HEK293 (cell line): ENCODE measurements at regions not wholly inside any gene's neighbourhood (a gene's known extent, or its start where the extent isn't known, plus 50 kb on each side); places are given as distances from the start of the nearest gene placed in this dataset.

Source experiments
- CTCF ChIA-PET: fragments of 350-600 bp; formaldehyde crosslinking; extraction: SDS; loops from one replicate; lab custom pipeline; 2021; ENCODE audit warnings: antibody characterized with exemption; lab: Yijun Ruan, JAX
- POLR2A ChIA-PET: fragments of 300-600 bp; formaldehyde crosslinking; extraction: SDS; loops from one replicate; lab custom pipeline; 2020; ENCODE audit warnings: antibody characterized with exemption, inconsistent platforms; lab: Yijun Ruan, JAX
- H3K27ac ChIP-seq: fragments of 200-500 bp; sonication (Bioruptor generic); 2 replicates; pipeline ENCODE4 v1.5.1; 2014; ENCODE audit warnings: low read depth, low read length, control low read depth, inconsistent platforms; ENCODE audit errors: extremely low read depth
- H3K36me3 ChIP-seq, 2 experiments: fragments of 200-500 bp in 1 of 2; sonication (Bioruptor generic) in 1 of 2; 1 replicate in 1 of 2; 2 replicates in 1 of 2; pipeline ENCODE4 v1.5.1; 2014 to 2017; ENCODE audit warnings: inconsistent platforms in 2 of 2, low read length in 2 of 2; ENCODE audit not compliant: control insufficient read depth in 2 of 2, insufficient read depth in 1 of 2
- H3K4me1 ChIP-seq: fragments of 200-500 bp; sonication (Bioruptor generic); 2 replicates; pipeline ENCODE4 v1.5.1; 2014; ENCODE audit warnings: mild to moderate bottlenecking, low read length, inconsistent platforms; ENCODE audit not compliant: control insufficient read depth, insufficient read depth
- H3K4me3 ChIP-seq: 2 replicates; pipeline ENCODE4 v1.5.1; 2011; ENCODE audit warnings: low read depth, mild to moderate bottlenecking, control low read depth, low read length, moderate library complexity
- H3K9me3 ChIP-seq: fragments of 200-500 bp; sonication (Bioruptor generic); 2 replicates; pipeline ENCODE4 v1.5.1; 2014; ENCODE audit warnings: low read depth, low read length, inconsistent platforms; ENCODE audit not compliant: control insufficient read depth, insufficient read depth
- HOXD13 ChIP-seq: sonication (generic); formaldehyde crosslinking; IDR thresholded peaks from 2 replicates; pipeline ENCODE4 v1.8.0; 2022; ENCODE audit warnings: missing genetic modification reagents, borderline replicate concordance
- KLF8 ChIP-seq: fragments of 450-650 bp; formaldehyde crosslinking; IDR thresholded peaks from 2 replicates; pipeline ENCODE4 v1.5.1; 2016; ENCODE audit warnings: missing biosample characterization, missing genetic modification characterization
- MYNN ChIP-seq: fragments of 450-650 bp; formaldehyde crosslinking; IDR thresholded peaks from 2 replicates; pipeline ENCODE4 v1.5.1; 2016; ENCODE audit warnings: missing biosample characterization, missing genetic modification characterization, borderline replicate concordance
- ZBTB17 ChIP-seq: fragments of 450-650 bp; formaldehyde crosslinking; IDR thresholded peaks from 2 replicates; pipeline ENCODE4 v1.5.1; 2016; ENCODE audit warnings: missing biosample characterization, missing genetic modification characterization
- ZBTB20 ChIP-seq: fragments of 450-650 bp; formaldehyde crosslinking; IDR thresholded peaks from 2 replicates; pipeline ENCODE4 v1.5.1; 2016; ENCODE audit warnings: missing biosample characterization, missing genetic modification characterization
- ZFP37 ChIP-seq: fragments of 450-650 bp; formaldehyde crosslinking; IDR thresholded peaks from 2 replicates; pipeline ENCODE4 v1.5.1; 2016; ENCODE audit warnings: missing biosample characterization, missing genetic modification characterization
- ZIC2 ChIP-seq: fragments of 450-650 bp; formaldehyde crosslinking; IDR thresholded peaks from 2 replicates; pipeline ENCODE4 v1.5.1; 2016; ENCODE audit warnings: missing biosample characterization, missing genetic modification characterization
- ZNF10 ChIP-seq: fragments of 450-650 bp; formaldehyde crosslinking; IDR thresholded peaks from 2 replicates; pipeline ENCODE4 v1.5.1; 2017; ENCODE audit warnings: missing biosample characterization, missing genetic modification characterization
- ZNF112 ChIP-seq: fragments of 450-650 bp; formaldehyde crosslinking; IDR thresholded peaks from 2 replicates; pipeline ENCODE4 v1.5.0; 2017; ENCODE audit warnings: missing biosample characterization, missing genetic modification characterization
- ZNF140 ChIP-seq: fragments of 450-650 bp; formaldehyde crosslinking; IDR thresholded peaks from 2 replicates; pipeline ENCODE4 v1.5.1; 2016; ENCODE audit warnings: missing biosample characterization, missing genetic modification characterization
- ZNF146 ChIP-seq: fragments of 450-650 bp; formaldehyde crosslinking; IDR thresholded peaks from 2 replicates; pipeline ENCODE4 v1.5.1; 2016; ENCODE audit warnings: missing biosample characterization, missing genetic modification characterization
- ZNF19 ChIP-seq: fragments of 450-650 bp; formaldehyde crosslinking; IDR thresholded peaks from 2 replicates; pipeline ENCODE4; 2016; ENCODE audit warnings: missing biosample characterization, missing genetic modification characterization, low read depth
- ZNF366 ChIP-seq: fragments of 450-650 bp; formaldehyde crosslinking; conservative IDR thresholded peaks from 2 replicates; pipeline ENCODE4 v1.5.1; 2016; ENCODE audit warnings: missing biosample characterization, missing genetic modification characterization
- ZNF433 ChIP-seq: fragments of 450-650 bp; formaldehyde crosslinking; IDR thresholded peaks from 2 replicates; pipeline ENCODE4 v1.5.1; 2016; ENCODE audit warnings: missing biosample characterization, missing genetic modification characterization, low read depth
- ZNF529 ChIP-seq: fragments of 450-650 bp; formaldehyde crosslinking; IDR thresholded peaks from 2 replicates; pipeline ENCODE4 v1.5.1; 2017; ENCODE audit warnings: missing genetic modification characterization, missing biosample characterization; ENCODE audit not compliant: insufficient replicate concordance
- ZNF548 ChIP-seq: fragments of 450-650 bp; formaldehyde crosslinking; IDR thresholded peaks from 2 replicates; pipeline ENCODE4 v1.5.1; 2016; ENCODE audit warnings: missing biosample characterization, missing genetic modification characterization
- ZNF610 ChIP-seq: fragments of 450-650 bp; formaldehyde crosslinking; IDR thresholded peaks from 2 replicates; pipeline ENCODE4 v1.5.1; 2016; ENCODE audit warnings: missing biosample characterization, missing genetic modification characterization, borderline replicate concordance
- ZNF747 ChIP-seq: fragments of 450-650 bp; formaldehyde crosslinking; IDR thresholded peaks from 2 replicates; pipeline ENCODE4 v1.5.1; 2016; ENCODE audit warnings: missing biosample characterization, missing genetic modification characterization
- ZNF76 ChIP-seq: fragments of 450-650 bp; formaldehyde crosslinking; IDR thresholded peaks from 2 replicates; pipeline ENCODE4; 2016; ENCODE audit warnings: low read depth, missing biosample characterization, missing genetic modification characterization, borderline replicate concordance
- TF ChIP-seq, protein P1 (sequence below): fragments of 450-650 bp; formaldehyde crosslinking; IDR thresholded peaks from 2 replicates; pipeline ENCODE4 v1.5.1; 2016; ENCODE audit warnings: missing biosample characterization, missing genetic modification characterization
- TF ChIP-seq, protein P2 (sequence below): fragments of 450-650 bp; formaldehyde crosslinking; IDR thresholded peaks from 2 replicates; pipeline ENCODE4 v1.5.1; 2017; ENCODE audit warnings: missing biosample characterization, mild to moderate bottlenecking, missing genetic modification characterization, moderate library complexity

DNA sequence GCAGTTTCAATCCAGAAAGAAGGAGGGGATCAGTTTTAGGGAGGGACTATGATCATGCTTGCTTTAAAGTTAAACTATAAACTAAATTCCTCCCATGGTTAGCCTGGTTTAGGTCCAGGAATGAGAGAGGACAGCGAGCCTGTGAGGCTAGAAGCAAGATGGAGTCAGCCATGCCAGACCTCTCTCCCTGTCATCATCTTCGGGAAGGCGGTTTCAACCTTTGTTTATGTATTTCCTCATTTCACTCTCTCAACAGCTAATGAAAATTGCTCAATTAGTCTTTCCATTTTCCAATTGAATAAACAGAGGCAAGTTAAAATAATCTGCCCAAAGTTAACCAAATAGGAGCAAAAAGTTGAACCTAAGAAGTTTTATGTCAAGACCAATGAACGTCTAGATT lies 201.5 kb downstream of the KCNJ2 start:
- H3K9me3 ChIP-seq = no peaks in the 10 kb centered on the region
- no peaks in the 10 kb centered on the region for H3K36me3 ChIP-seq
- no peaks in the 10 kb centered on the region for H3K4me1 ChIP-seq
- TF ChIP-seq ZNF10 (tag by site-specific recombination) = no peak
- TF ChIP-seq, all 188 proteins: peak for 0
- no peak overlapping the region for H3K27ac ChIP-seq
- POLR2A ChIA-PET = no interaction called here
- no peak overlapping the region for H3K4me3 ChIP-seq
- CTCF ChIA-PET = interaction anchor here (0.7 kb wide), 1 partner anchor 826 kb away, joined by 3 read pairs; no protein-coding TSS in a partner anchor

DNA sequence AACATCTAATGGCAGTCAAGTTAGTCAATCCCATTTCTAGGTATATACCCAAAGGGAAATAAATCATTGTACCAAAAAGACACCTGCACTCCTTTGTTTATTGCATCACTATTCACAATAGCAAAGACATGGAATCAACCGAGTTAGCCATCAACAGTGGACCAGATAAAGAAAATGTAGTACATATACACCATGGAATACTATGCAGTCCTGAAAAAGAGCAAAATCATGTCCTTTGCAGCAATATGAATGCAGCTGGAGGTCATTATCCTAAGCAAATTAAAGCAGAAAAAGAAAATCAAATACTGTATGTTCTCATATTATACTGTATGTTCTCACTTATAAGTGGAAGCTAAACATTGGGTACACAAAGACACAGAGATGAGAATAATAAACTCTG lies 204.0 kb downstream of the KCNJ2 start:
- ChIA-PET POLR2A (no interaction called here), CTCF (no interaction called here)
- 0 out of 2 replicates have a peak, but pooled peaks cover 2% of the 10 kb centered on the region for H3K4me1 ChIP-seq
- no peak overlapping the region for H3K4me3 ChIP-seq
- no peaks in the 10 kb centered on the region for H3K9me3 ChIP-seq
- H3K27ac ChIP-seq = no peak overlapping the region
- no peaks in the 10 kb centered on the region for H3K36me3 ChIP-seq
- TF ChIP-seq, protein P1, sequence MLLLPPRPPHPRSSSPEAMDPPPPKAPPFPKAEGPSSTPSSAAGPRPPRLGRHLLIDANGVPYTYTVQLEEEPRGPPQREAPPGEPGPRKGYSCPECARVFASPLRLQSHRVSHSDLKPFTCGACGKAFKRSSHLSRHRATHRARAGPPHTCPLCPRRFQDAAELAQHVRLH (tag by site-specific recombination) = 0 out of 2 replicates have a peak, but pooled peaks have one; percentile 41
- TF ChIP-seq ZBTB20 = no peak
- TF ChIP-seq ZNF548 (tag by site-specific recombination) = no peak
- peak; percentile 79 for TF ChIP-seq ZNF146 (tag by site-specific recombination)

- CTCF ChIA-PET = interaction anchor here (0.6 kb wide), 1 partner anchor 28 kb away, joined by 3 read pairs; no protein-coding TSS in a partner anchor
- Histone ChIP-seq H3K4me1 (0 out of 2 replicates have a peak, but pooled peaks cover 2% of the 10 kb centered on the region), H3K4me3 (no peak overlapping the region), H3K36me3 (no peaks in the 10 kb centered on the region), H3K27ac (no peak overlapping the region), H3K9me3 (no peaks in the 10 kb centered on the region)
- TF ChIP-seq HOXD13 (CRISPR knock-in tag) (no peak), ZNF19 (tag by site-specific recombination) (no peak), ZNF366 (no peak), ZNF747 (tag by site-specific recombination) (no peak), ZFP37 (no peak)
- POLR2A ChIA-PET = no interaction called here
These were observed 205.2 kb downstream of the KCNJ2 start for GRCh38 chr17:70374496-70374895.

GRCh38 chr17:70375406-70375805 lies 206.1 kb downstream of the KCNJ2 start:
- Histone ChIP-seq H3K27ac (no peak overlapping the region), H3K9me3 (no peaks in the 10 kb centered on the region), H3K4me1 (0 out of 2 replicates have a peak, but pooled peaks cover 2% of the 10 kb centered on the region), H3K36me3 (no peaks in the 10 kb centered on the region), H3K4me3 (no peak overlapping the region)
- POLR2A ChIA-PET = no interaction called here
- no peak for TF ChIP-seq MYNN (tag by site-specific recombination)
- no peak for TF ChIP-seq ZNF610
- TF ChIP-seq, all 188 proteins: peak for 0
- CTCF ChIA-PET = interaction anchor here (0.5 to 0.6 kb wide), 2 partner anchors 73 to 980 kb away, joined by 3 to 4 read pairs; no protein-coding TSS in a partner anchor

- ChIA-PET POLR2A (interaction anchor here (0.6 kb wide), 1 partner anchor 987 kb away, joined by 5 read pairs; no protein-coding TSS in a partner anchor), CTCF (interaction anchor here (0.5 to 1.0 kb wide), 3 partner anchors 74 to 981 kb away, joined by 3 to 4 read pairs (median 3); no protein-coding TSS in a partner anchor)
- no peaks in the 10 kb centered on the region for H3K36me3 ChIP-seq
- no peaks in the 10 kb centered on the region for H3K9me3 ChIP-seq
- 0 out of 2 replicates have a peak, but pooled peaks cover 2% of the 10 kb centered on the region for H3K4me1 ChIP-seq
- H3K4me3 ChIP-seq = no peak overlapping the region
- no peak overlapping the region for H3K27ac ChIP-seq
- TF ChIP-seq ZNF112 (tag by site-specific recombination) (no peak), KLF8 (tag by site-specific recombination) (no peak), ZNF529 (tag by site-specific recombination) (no peak), ZNF140 (tag by site-specific recombination) (no peak), ZNF433 (tag by site-specific recombination) (no peak), ZIC2 (tag by site-specific recombination) (no peak), ZBTB17 (tag by site-specific recombination) (no peak), ZNF76 (no peak)
- TF ChIP-seq, protein P2, sequence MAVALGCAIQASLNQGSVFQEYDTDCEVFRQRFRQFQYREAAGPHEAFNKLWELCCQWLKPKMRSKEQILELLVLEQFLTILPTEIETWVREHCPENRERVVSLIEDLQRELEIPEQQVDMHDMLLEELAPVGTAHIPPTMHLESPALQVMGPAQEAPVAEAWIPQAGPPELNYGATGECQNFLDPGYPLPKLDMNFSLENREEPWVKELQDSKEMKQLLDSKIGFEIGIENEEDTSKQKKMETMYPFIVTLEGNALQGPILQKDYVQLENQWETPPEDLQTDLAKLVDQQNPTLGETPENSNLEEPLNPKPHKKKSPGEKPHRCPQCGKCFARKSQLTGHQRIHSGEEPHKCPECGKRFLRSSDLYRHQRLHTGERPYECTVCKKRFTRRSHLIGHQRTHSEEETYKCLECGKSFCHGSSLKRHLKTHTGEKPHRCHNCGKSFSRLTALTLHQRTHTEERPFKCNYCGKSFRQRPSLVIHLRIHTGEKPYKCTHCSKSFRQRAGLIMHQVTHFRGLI (tag by site-specific recombination) = no peak
These were observed 206.8 kb downstream of the KCNJ2 start for GRCh38 chr17:70375813-70376770.
